Neural crest cell (in vitro differentiated cells): ENCODE measurements at regions not wholly inside any gene's neighbourhood (a gene's known extent, or its start where the extent isn't known, plus 50 kb on each side); places are given as distances from the start of the nearest gene placed in this dataset.
A peak's percentile ranks its signal among the peaks of the same experiment; 100 is the strongest.

Experiments
- DNase-seq: peaks from one replicate; pipeline ENCODE4 v3.0.0; 2021; ENCODE audit warnings: low read depth, mixed read lengths, low spot score
- H3K27ac Mint-ChIP-seq: one replicate; pipeline ENCODE4 v1.8.0; 2021; ENCODE audit warnings: mild to moderate bottlenecking, mixed read lengths; ENCODE audit not compliant: unreplicated experiment
- H3K27me3 Mint-ChIP-seq: 2 replicates; pipeline ENCODE4 v1.8.0; 2021; ENCODE audit warnings: low read depth, mild to moderate bottlenecking, mixed read lengths
- H3K36me3 Mint-ChIP-seq: 2 replicates; pipeline ENCODE4 v1.8.0; 2021; ENCODE audit warnings: low read depth, mild to moderate bottlenecking, mixed read lengths
- H3K4me1 Mint-ChIP-seq: 2 replicates; pipeline ENCODE4 v1.8.0; 2021; ENCODE audit warnings: mixed read lengths
- H3K4me3 Mint-ChIP-seq: one replicate; pipeline ENCODE4 v1.8.0; 2021; ENCODE audit warnings: mild to moderate bottlenecking, mixed read lengths
- H3K9me3 Mint-ChIP-seq: 2 replicates; pipeline ENCODE4 v1.8.0; 2021; ENCODE audit warnings: mixed read lengths
- CTCF ChIP-seq: fragments of 200-600 bp; sonication (generic); conservative IDR thresholded peaks from 2 replicates; pipeline ENCODE4 v1.5.0; 2021; ENCODE audit warnings: antibody characterized with exemption, mild to moderate bottlenecking

GRCh38 chr4:181372014-181372413 lies 871.2 kb upstream of the TENM3 start:
- Mint-ChIP-seq H3K9me3 (peaks cover 3% of the 10 kb centered on the region), H3K36me3 (no peaks in the 10 kb centered on the region), H3K4me1 (no peaks in the 10 kb centered on the region), H3K4me3 (no peak overlapping the region), H3K27me3 (no peaks in the 10 kb centered on the region), H3K27ac (no peak overlapping the region)
- DNase-seq = no peak
- no peak for TF ChIP-seq CTCF

GRCh38 chr4:181376058-181376457 lies 867.1 kb upstream of the TENM3 start:
- Mint-ChIP-seq H3K9me3 (peaks cover 3% of the 10 kb centered on the region), H3K27me3 (no peaks in the 10 kb centered on the region), H3K4me3 (no peak overlapping the region), H3K36me3 (no peaks in the 10 kb centered on the region), H3K27ac (no peak overlapping the region), H3K4me1 (no peaks in the 10 kb centered on the region)
- TF ChIP-seq CTCF = no peak
- no peak for DNase-seq

- Mint-ChIP-seq H3K4me1 (no peaks in the 10 kb centered on the region), H3K4me3 (no peak overlapping the region)
These were observed 855.1 kb upstream of the TENM3 start for GRCh38 chr4:181388061-181388460.

GRCh38 chr4:181416966-181417365 lies 826.2 kb upstream of the TENM3 start:
- Mint-ChIP-seq H3K36me3 (no peaks in the 10 kb centered on the region), H3K27ac (no peak overlapping the region), H3K27me3 (no peaks in the 10 kb centered on the region), H3K9me3 (no peaks in the 10 kb centered on the region), H3K4me3 (no peak overlapping the region), H3K4me1 (peaks cover 12% of the 10 kb centered on the region)
- TF ChIP-seq CTCF = no peak
- no peak for DNase-seq

More at GRCh38 chr4:181388061-181388460, 855.1 kb upstream of the TENM3 start:
- peak overlapping the region; percentile 37 for H3K27ac Mint-ChIP-seq
- H3K27me3 Mint-ChIP-seq = no peaks in the 10 kb centered on the region
- no peak for DNase-seq
- no peaks in the 10 kb centered on the region for H3K9me3 Mint-ChIP-seq
- H3K36me3 Mint-ChIP-seq = no peaks in the 10 kb centered on the region
- no peak for TF ChIP-seq CTCF

- Mint-ChIP-seq H3K27ac (no peak overlapping the region), H3K4me1 (peaks cover 12% of the 10 kb centered on the region), H3K4me3 (no peak overlapping the region), H3K36me3 (no peaks in the 10 kb centered on the region), H3K27me3 (no peaks in the 10 kb centered on the region), H3K9me3 (peaks cover 5% of the 10 kb centered on the region)
- no peak for TF ChIP-seq CTCF
- no peak for DNase-seq
These were observed 824.7 kb upstream of the TENM3 start for GRCh38 chr4:181418496-181418895.

- Mint-ChIP-seq H3K9me3 (peaks cover 5% of the 10 kb centered on the region), H3K4me1 (peaks cover 7% of the 10 kb centered on the region), H3K27ac (peak overlapping the region; percentile 58), H3K4me3 (no peak overlapping the region), H3K36me3 (no peaks in the 10 kb centered on the region), H3K27me3 (no peaks in the 10 kb centered on the region)
- no peak for TF ChIP-seq CTCF
- DNase-seq = no peak
These were observed 822.3 kb upstream of the TENM3 start for GRCh38 chr4:181420950-181421349.
